ENCODE measurements at regions not wholly inside any gene's neighbourhood (a gene's known extent, or its start where the extent isn't known, plus 50 kb on each side); places are given as distances from the start of the nearest gene placed in this dataset.

DNA sequence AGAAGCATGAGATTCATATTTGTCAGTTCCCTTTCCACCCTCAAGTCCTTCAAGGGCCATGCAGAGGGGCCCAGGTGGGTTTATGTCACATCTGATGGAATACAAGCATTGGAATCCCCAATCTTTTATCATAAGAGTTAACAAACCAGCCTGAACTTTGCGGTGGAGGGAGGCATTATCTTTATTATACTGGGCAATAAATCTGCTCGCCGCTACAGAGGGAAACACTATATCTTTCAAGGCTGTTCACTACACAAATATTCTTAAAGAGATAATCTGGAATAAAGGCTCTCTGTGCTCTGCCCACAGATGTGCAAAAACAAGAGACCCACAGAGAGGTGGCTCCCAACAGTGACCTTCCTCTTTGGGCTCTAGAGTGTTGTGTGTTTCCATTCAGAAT, 153.6 kb upstream of the PLEKHA5 start:
- no peak for FAIRE-seq

DNA sequence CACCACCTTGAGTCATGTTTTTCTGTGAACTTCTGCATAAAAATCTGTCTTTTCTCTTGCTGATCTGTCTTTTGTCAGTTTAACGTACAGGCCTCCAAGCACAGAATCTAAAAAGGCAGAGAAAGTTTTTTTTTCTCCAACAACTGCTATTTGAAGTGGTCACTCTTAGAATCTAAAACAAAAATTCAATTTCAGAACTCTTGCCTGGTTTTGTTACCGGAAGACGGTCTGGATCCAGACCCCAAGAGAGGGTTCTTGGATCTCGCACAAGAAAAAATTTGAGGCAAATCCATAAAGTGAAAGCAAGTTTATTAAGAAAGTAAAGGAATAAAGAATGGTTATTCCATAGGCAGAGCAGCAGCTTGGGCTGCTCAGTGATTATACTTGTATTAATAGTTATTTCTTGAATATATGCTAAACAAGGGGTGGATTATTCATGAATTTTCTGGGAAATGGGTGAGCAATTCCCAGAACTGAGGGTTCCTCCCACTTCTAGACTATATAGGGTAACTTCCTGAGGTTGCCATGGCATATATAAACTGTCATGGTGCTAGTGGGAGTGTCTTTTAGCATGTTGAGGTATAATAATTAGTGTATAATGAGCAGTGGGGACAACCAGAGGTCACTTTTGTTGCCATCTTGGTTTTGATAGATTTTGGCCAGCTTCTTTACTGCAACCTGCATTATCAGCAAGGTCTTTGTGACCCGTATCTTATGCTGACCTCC, 150.0 kb upstream of the PLEKHA5 start:
- no peak for FAIRE-seq

DNA sequence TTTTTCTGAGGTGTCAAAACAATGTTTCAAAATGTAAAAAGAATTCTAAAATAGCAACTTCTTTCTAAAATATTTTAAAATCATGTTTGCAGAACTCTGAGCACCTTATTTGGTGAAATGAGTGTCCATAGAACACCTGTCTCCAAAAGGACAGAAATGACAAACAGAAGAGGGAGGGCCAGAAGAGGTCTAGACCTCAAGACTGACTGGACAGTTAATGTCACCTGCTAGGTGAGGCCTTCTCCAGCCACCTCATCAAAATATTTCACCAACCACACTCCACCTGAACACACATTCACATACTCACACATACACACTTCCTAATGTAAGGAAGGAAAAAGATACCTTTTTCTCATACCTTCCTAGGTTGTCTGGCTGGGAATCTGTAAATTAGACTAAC, 147.8 kb upstream of the PLEKHA5 start:
- FAIRE-seq: no peak

DNA sequence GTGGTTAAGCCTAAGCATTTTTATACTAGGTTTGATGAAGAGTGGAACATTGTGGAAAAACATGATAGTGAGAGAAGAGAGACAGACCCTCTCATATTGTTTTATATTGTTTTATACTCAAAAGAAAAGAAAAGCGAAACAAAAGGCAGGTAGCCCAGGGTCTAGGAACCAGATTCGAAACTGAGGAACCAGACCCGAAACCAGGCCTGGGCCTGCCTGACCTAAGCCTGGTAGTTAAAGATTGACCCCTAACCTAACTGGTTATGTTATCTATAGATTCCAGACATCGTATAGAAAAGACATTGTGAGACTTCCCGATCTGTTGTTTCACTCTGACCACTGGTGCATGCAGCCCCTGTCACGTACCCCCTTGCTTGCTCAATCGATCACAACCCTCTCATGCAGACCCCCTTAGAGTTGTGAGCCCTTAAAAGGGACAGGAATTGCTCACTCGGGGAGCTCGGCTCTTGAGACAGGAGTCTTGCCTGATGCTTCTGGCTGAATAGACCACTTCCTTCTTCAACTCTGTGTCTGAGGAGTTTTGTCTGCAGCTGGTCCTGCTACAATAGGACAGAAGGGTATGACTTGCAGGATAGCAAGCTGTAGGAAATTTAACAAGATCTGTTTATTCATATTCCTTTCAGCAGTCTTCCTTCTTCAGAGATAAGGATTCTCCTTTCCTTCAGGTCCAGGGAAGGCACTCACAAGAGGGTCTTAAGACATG, 147.1 kb upstream of the PLEKHA5 start:
- FAIRE-seq: no peak

DNA sequence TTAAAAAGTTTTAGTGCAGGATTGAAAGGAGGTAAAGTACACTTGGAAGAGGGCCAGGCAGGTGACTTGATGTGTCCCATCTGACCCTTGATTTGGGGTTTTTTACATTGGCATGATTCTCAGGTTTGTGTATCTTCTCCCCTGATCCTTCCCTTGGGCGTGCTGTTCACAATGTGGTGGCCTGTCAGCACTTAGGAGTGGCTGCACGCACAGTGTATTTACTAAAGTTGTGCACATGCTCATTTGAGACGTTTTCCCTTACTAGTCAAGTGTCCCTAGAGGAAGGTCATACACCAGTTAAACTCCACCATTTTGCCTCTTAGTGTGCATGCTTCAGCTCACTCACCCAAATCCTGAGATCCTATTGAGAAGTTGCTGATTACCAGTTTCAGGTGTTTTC, 145.7 kb upstream of the PLEKHA5 start:
- no peak for FAIRE-seq

DNA sequence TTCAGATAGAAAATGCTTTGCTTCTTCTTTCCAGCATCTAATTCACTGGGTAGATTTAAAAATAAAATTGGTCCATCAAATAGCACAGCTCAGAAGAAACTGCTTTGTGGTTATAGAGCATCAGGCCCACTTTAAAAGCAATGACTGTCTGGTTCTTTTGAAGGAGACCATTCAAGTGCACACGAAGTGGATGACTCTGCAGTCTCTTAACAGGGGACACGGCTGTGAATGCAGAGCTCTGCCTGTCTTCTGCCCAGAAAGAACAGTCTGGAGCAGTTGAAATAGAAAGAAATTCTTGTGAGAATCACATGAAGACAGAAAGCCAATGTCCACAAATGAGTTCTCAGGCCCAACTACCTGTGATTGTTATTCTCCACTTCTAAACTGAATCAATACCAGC, 138.7 kb upstream of the PLEKHA5 start:
- no peak for FAIRE-seq

DNA sequence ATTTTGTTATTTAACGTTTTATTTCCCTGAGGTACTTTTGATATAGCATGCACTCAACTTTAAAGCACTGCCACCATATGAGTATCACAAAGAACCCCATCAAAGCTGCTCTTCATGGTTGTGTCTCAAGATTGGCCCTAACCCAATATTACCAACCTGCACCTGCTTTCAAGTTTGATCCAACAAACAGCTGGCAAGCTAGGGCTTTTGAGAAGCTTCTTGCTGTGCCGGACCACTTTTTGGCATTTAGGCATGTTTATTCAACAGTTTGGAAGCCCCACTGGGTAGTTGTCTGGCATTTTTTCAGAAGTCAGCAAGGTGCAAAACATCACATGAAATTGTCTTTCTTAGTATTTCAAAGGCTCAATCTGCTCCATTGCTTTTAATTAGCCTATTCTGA, 137.2 kb upstream of the PLEKHA5 start:
- FAIRE-seq: no peak

DNA sequence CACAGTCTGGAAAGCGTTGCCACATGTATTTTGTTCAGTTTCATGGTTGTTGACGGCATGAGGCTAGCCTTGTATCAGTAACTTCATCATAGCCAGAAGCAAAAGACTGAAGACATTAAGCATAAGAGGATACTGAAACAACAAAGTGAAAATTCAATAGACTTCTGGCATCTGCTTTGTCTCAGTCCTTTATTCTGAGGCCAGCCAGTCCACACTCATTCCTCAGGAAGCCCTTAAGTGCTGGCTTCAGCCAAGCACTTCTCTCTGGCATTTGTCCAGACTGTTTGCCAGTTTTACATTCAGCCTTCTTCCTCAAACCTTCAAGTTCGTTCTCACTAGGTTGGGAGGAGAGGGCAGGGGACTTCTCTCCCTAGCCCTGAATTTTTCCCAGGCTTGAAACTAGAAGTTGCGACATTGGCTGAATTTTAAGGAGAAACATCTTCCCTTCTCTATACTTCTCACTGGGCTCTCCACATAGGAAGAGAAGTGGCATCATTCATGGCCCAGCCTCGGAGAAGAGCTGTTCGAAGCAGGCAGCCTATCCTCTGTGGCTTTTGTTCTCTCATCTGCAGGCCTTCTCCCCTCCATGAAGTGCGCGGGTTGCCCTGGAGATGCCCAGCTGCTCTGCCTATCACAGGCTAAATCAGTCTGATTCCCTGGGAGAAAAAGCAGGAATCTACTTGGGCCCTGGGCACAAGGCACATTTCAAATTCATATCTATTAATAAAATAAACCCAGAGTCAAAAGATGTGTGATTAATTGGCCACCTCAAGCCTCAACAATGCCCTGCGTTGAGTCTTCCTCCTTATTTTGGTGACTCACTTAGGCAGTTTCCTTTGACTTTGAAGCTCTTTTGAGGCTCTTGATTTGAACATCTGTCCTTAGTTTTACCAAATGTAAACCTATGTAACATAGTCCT, 130.9 kb upstream of the PLEKHA5 start:
- FAIRE-seq: no peak

DNA sequence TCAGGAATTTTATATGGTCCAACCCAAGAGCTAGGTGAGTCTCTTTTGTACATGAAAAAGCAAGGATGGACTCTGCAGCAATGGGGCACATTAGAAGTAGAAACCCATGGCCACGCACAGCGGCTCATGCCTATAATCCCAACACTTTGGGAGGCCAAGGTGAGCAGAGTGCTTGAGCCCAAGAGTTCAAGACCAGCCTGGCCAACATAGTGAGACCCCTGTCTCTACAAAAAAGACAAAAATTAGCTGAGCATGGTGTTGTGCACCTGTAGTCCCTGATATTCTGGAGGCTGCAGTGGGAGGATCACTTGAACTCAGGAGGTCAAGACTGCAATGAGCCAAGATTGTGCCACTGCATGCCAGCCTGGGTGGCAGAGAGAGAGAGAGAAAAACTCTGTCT, 128.7 kb upstream of the PLEKHA5 start:
- FAIRE-seq: no peak

DNA sequence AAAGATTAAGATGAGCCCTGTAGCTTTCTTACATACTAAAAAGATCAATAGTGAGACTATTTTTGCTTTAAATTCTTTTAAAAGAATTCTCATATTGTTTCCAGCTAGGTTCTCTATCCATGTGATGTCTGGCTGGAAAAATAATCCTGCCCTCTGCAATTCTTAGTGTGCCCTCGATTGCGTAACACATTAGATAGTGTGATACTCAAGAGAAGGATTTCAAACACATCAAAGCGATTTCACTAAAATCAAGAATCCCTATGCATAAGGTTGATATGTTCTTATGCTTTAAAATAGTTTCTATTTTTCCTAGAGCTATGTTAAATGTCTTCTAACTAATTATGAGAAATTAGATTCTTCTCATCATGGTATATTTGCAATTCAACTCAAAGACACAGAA, 127.3 kb upstream of the PLEKHA5 start:
- FAIRE-seq: no peak

DNA sequence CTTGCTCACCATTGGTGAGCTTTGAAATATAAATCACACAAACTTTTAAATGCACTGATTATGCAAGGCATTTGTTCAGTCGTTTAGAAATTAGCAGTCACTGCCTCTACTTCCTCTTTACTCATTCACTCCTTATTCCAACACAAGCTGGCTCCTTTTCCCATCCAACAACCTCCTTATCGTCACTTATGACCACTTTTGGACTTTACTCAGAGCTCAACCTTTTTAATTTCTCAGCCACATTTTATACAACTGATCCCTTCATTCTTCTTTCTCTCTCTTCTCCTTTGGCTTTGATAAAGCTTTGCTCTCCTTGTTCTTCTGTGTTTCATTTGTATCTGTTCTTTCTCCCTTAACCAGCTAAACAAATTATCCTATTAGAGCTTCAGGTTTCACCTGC, 126.4 kb upstream of the PLEKHA5 start:
- no peak for FAIRE-seq

DNA sequence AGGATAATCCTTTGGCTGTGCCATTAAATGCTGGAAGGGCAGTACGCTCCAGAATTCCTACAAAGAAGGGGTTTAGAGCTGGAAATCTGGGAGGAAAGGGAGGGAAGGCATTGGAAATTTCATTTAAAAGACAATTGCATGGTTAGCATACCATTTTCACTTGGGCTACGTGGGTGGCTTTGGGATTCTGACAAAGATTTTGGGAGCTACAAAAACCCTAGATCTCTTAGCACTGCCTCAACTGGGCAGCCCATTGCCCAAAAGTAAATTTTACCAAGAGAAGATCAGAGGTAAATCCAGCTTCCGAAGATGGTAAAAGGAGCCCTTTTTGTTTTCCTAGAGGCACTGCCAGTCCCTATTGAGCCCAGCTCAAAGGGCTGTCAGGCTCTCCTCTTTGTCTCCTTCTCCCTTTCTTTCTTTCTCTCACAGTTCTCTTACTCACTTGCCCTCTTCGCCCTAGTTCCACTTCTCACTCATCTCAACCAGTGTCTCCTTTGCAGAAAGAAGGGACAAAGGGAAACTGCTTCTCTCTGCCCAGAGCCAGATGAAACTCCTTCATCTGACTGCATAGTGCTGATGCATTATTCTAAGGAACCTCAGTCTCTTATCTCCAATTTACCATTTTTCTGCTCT, 125.4 kb upstream of the PLEKHA5 start:
- FAIRE-seq: no peak

DNA sequence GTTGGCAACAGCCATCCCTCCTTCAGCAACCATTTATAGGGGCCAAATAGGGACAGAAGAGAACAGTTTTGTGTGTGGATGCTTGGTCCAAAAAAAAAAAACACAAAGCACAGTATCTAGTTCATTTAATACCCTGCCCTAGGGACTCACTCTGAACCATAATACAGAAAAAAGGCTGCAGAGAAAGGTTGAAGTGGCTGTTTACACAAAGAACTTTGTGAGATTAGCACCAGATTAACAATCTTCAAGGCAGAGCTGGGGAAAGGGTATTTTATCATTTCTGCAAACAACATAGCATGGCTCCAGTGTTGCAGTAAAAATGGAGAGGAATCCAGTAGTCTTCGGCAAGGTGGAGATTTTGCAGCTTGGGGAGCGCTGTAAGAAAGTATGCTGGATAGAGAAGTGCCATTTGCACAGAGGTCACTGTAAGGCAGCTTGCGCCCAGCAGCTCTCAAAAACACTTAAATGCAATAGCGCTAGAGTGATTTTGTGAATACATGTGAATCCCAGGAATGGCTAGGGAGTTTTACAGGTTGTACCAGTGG, 124.2 kb upstream of the PLEKHA5 start:
- no peak for FAIRE-seq

DNA sequence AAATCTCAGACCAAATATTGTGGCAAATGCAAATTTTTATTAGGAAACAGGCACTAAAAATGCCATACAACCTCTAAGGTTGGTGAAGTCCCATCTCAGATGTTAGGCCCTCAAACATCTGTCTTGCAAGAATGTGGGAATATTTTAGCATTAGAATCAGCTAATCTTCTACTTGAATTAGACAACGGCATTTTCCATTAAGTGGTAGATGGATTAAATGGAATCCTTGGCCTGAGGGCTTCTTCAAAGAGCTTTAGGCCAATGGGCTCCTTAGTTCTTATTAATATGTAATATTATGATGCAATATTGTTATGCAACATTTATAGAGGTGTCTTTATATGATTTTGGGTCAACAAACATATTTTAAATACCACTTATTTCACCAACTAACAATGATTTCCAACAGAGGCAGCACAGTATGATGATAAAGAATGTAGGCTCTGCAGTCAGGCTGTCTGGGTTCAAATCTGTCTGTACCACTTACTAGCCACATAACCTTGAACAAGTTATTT, 122.9 kb upstream of the PLEKHA5 start:
- FAIRE-seq: no peak

DNA sequence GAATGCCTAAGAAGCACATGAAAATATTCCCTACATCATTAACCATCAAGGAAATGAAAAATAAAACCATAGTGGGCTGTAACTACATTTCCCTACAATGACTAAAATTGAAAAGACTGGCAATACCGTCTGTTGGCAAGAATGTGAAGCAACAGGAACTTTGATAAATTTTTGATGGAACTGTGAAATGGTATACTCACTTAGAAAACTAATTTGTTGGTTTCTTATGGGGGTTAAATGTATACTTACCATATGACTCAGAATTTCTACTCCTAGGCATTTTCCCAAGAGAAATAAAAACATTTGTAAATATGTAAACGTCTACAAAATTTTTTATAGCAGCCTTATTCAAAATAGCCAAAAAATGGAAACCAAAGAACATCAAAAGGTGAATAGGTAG, 121.4 kb upstream of the PLEKHA5 start:
- FAIRE-seq: no peak

DNA sequence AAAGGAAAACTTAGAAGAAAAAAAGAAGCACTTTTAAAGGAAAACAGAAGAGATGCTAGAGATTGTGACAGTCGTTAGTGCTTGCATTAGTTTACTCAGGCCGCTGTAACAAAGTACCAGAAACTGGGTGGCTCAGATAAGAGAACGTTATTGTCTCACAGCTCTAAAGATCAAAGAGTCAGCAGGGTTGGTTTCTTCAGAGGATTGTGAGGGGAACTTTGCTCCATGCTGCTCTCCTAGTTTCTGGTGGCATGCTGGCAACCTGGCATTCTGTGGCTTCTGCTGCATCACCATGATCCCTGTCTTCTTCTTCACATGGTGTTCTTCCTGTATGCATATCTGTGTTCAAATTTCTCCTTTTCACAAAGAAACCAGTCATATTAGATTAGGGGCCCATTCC, 119.4 kb upstream of the PLEKHA5 start:
- no peak for FAIRE-seq

DNA sequence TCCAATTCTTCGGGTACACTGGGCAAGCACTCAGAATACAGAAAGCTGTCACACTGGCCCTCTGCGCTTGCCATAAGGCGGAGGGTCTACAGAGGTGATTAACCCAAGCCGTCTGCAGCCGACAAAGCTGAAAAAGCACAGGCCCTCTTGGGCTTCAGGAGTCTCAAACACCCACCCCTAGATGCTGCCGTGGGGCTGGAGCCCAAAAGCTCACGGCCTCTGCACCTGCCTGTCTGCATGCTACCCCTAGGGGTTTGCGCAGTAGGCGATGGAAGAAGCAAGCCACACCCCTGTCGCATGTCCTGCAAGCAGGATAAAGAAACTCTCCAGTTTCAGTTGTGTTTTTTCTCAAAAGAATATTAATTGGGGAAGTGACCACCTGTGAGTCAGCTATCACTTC, 118.8 kb upstream of the PLEKHA5 start:
- no peak for FAIRE-seq

DNA sequence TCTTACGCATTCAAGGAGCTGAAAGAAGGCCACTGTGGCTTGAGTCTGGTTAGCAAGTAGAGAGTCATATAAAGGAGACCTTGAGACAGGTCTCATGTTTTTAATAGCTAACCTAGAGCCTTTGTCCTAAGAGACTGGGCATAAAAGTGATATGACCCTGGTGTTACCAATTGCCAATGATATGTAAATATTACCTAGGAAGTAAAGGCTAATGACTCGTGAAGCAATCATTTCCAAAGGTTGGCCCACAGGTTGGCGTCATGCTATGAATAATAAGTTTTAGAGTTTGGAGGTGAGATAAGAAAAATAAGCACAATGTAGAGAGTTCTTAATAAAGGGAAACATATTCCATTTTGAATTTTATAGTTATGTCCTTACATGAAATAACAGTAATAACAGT, 116.6 kb upstream of the PLEKHA5 start:
- FAIRE-seq: peak; percentile 90

DNA sequence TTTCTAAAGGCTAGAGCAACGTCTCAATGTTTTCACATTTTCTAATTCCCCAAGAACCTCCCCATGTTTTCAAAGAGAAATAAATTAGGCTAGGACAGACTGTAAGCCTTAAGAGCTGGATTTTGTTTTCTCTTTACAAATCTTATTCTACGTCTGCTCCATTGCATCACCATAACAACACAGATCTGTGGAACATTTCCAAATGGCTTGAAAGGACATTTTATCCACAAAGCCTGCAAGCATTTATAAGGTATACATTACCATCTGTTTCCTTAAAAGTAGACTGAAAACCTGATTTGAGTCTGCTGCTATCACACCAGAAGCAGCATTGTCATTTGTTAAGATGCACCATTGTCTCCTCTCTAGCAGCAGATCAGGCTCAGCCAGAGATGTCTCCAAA, 115.3 kb upstream of the PLEKHA5 start:
- no peak for FAIRE-seq

DNA sequence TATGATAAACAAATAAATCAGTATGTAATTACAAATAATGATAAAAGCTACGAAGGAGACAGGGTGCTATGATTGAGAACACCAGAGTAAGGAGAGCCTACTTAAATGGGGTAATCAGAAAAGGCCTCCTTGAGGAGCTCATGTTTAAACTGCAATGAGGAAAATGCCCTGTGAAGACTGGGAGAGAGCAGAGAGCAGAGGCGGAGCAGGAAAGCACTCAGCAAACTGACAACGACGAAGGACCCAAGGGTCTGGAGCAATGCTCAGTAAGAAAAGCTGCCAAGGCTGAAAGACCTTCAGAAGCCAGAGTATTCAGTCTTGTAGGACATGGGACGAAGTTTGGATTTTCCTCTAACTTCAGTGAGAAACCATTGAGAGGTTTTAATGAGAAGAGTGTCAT, 114.2 kb upstream of the PLEKHA5 start:
- no peak for FAIRE-seq

DNA sequence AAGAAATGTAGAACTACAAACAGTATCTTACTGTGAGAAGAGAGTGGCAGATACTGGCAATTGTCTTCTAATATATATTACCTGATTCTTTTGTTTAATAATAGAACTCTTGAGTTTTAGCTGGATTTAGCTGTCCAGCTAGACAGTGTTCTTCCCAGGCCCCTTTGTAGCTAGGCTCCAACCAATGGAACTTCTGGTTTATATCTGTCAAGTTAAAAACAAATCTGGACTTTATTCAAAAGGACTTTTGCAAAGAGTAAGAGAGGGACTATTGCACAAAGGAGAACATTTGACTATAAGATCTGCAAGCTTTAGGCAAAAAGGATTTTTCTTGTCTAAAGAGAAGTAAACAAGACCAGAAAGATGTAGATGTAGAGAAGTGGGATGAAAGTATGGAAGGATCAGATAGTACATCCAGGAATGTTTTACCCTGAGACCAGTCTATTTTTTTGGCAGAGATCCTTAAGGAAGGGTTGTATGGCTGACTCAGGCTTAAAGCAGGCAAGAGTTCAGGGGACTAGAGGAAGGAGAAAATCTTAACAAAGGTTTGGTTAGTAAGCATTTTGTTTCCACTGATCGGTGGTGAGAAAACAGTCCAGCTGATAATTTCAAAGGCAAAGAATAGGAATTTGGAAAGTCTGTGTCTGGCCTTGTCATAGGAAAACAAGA, 111.1 kb upstream of the PLEKHA5 start:
- FAIRE-seq: no peak

DNA sequence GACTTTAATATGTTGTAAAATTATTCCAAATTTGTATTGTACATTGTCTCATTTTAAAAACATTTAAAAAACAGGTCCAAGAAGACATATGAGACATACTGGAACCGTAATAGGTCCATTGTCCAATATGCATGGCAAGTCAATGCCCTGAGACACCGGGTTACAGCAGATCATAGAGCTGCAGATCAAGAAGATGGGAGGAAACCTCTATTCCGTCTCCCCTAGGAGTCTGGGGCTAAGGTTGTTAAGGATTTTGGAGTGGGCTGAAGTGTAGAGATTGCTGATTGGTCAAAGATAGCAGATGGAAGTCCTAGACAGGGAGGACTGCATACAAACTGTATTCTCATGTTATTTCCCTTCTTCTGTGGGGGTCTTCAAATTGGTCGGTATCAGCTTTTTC, 108.3 kb upstream of the PLEKHA5 start:
- no peak for FAIRE-seq
